Activated CD8-positive, alpha-beta memory T cell treated with anti-CD3 and anti-CD28 coated beads for 4 hours (primary cell): ENCODE measurements at regions not wholly inside any gene's neighbourhood (a gene's known extent, or its start where the extent isn't known, plus 50 kb on each side); places are given as distances from the start of the nearest gene placed in this dataset.

ENCODE experiments used
- DNase-seq, 2 donors: peaks; one replicate each; pipeline ENCODE4 v3.0.0-alpha.2; 2020; ENCODE audit warnings: low read depth in 2 of 2

- DNase-seq: no peak
These were observed 150.1 kb downstream of the SOX11 start for GRCh38 chr2:5842326-5842725.

- DNase-seq: no peak
These were observed 153.7 kb downstream of the SOX11 start for GRCh38 chr2:5845798-5846330.

- DNase-seq: no peak
These were observed 154.7 kb downstream of the SOX11 start for GRCh38 chr2:5846881-5847280.

GRCh38 chr2:5849562-5849961, 157.4 kb downstream of the SOX11 start:
- no peak for DNase-seq

GRCh38 chr2:5851410-5851809, 159.2 kb downstream of the SOX11 start:
- DNase-seq: no peak

- no peak for DNase-seq
These were observed 162.6 kb downstream of the SOX11 start for GRCh38 chr2:5854797-5855196.

- no peak for DNase-seq
These were observed 174.9 kb downstream of the SOX11 start for GRCh38 chr2:5867056-5867455.

GRCh38 chr2:5868931-5869330, 176.7 kb downstream of the SOX11 start:
- DNase-seq: no peak

GRCh38 chr2:5869936-5870335, 177.8 kb downstream of the SOX11 start:
- no peak for DNase-seq

- DNase-seq: no peak
These were observed 185.2 kb downstream of the SOX11 start for GRCh38 chr2:5877360-5877759.

- DNase-seq: no peak
These were observed 193.4 kb downstream of the SOX11 start for GRCh38 chr2:5885451-5886173.

- no peak for DNase-seq
These were observed 194.3 kb downstream of the SOX11 start for GRCh38 chr2:5886462-5886861.

- no peak for DNase-seq
These were observed 195.9 kb downstream of the SOX11 start for GRCh38 chr2:5888126-5888525.

GRCh38 chr2:5889519-5889918, 197.3 kb downstream of the SOX11 start:
- no peak for DNase-seq

- no peak for DNase-seq
These were observed 202.2 kb downstream of the SOX11 start for GRCh38 chr2:5894355-5894754.

- DNase-seq: no peak
These were observed 203.1 kb downstream of the SOX11 start for GRCh38 chr2:5895284-5895683.

- DNase-seq: no peak
These were observed 205.1 kb downstream of the SOX11 start for GRCh38 chr2:5897249-5897648.

GRCh38 chr2:5898667-5899066, 206.5 kb downstream of the SOX11 start:
- DNase-seq: no peak

- DNase-seq: no peak
These were observed 213.5 kb downstream of the SOX11 start for GRCh38 chr2:5905661-5906060.

GRCh38 chr2:5908071-5908470, 215.9 kb downstream of the SOX11 start:
- no peak for DNase-seq

- no peak for DNase-seq
These were observed 219.5 kb downstream of the SOX11 start for GRCh38 chr2:5911718-5912117.

- no peak for DNase-seq
These were observed 221.7 kb downstream of the SOX11 start for GRCh38 chr2:5913711-5914395.
